Upper lobe of left lung (tissue), 4 donors: ENCODE measurements at regions not wholly inside any gene's neighbourhood (a gene's known extent, or its start where the extent isn't known, plus 50 kb on each side); places are given as distances from the start of the nearest gene placed in this dataset.

Experiments used
- CTCF ChIP-seq, 6 experiments: fragments of 450-650 bp in 4 of 6; fragments of 200-600 bp in 2 of 6; sonication (generic) in 2 of 6; IDR thresholded peaks; one replicate each; pipeline ENCODE4 v1.5.1; 2016 to 2019; ENCODE audit warnings: antibody characterized with exemption in 6 of 6
- EP300 ChIP-seq, 4 donors: sonication (generic); formaldehyde crosslinking; IDR thresholded peaks; one replicate each; pipeline ENCODE4 v1.5.1; 2017; ENCODE audit warnings: antibody characterized with exemption in 4 of 4, control low read depth in 2 of 4
- POLR2A ChIP-seq, 4 donors: fragments of 450-650 bp; IDR thresholded peaks; one replicate each; pipeline ENCODE4 v1.5.1; 2016 to 2017; ENCODE audit warnings: antibody characterized with exemption in 4 of 4, mild to moderate bottlenecking in 2 of 4
- POLR2AphosphoS5 ChIP-seq, 2 donors: sonication (generic); formaldehyde crosslinking; IDR thresholded peaks; one replicate each; pipeline ENCODE4 v1.5.1; 2017; ENCODE audit warnings: antibody characterized with exemption in 2 of 2

- TF ChIP-seq CTCF (IDR thresholded peaks at IDR 0.05) (no peak), POLR2A (IDR thresholded peaks at IDR 0.05) (no peak), POLR2AphosphoS5 (IDR thresholded peaks at IDR 0.05) (no peak), EP300 (IDR thresholded peaks at IDR 0.05) (no peak)
Measured at GRCh38 chr10:2966134-2966533, 101.2 kb upstream of the PFKP start.
